MM.1S (cell line): ENCODE measurements at regions not wholly inside any gene's neighbourhood (a gene's known extent, or its start where the extent isn't known, plus 50 kb on each side); places are given as distances from the start of the nearest gene placed in this dataset.

Experiments
- DNase-seq: peaks from one replicate; pipeline ENCODE4 v3.0.0-alpha.2; 2015
- H2AFZ ChIP-seq: fragments of 300-600 bp; sonication (generic); 2 replicates; pipeline ENCODE4 v1.6.0; 2016; ENCODE audit warnings: antibody characterized with exemption, low read length
- H3F3A ChIP-seq: fragments of 300-600 bp; sonication (generic); 2 replicates; pipeline ENCODE4 v1.6.1; 2016; ENCODE audit warnings: mild to moderate bottlenecking, antibody characterized with exemption, low read length, moderate library complexity, mixed read lengths; ENCODE audit not compliant: insufficient read depth
- H3K27ac ChIP-seq: fragments of 300-600 bp; sonication (generic); 2 replicates; pipeline ENCODE4 v1.5.1; 2016; ENCODE audit warnings: mild to moderate bottlenecking, low read length
- H3K27me3 ChIP-seq: fragments of 300-600 bp; sonication (generic); replicated peaks from 2 replicates; pipeline ENCODE4 v1.6.0; 2016; ENCODE audit warnings: low read length; ENCODE audit not compliant: insufficient read depth
- H3K36me3 ChIP-seq: fragments of 300-600 bp; sonication (generic); replicated peaks from 2 replicates; pipeline ENCODE4 v1.6.1; 2016; ENCODE audit warnings: mild to moderate bottlenecking, low read length, mixed read lengths; ENCODE audit not compliant: insufficient read depth
- H3K4me1 ChIP-seq: fragments of 300-600 bp; sonication (generic); 2 replicates; pipeline ENCODE4 v1.6.1; 2016; ENCODE audit warnings: low read length, mixed read lengths
- H3K4me2 ChIP-seq: fragments of 300-600 bp; sonication (generic); 2 replicates; pipeline ENCODE4 v1.6.0; 2016; ENCODE audit warnings: low read depth, low read length
- H3K4me3 ChIP-seq: fragments of 300-600 bp; sonication (generic); 2 replicates; pipeline ENCODE4 v1.5.1; 2016; ENCODE audit warnings: low read length, mixed read lengths
- H3K79me2 ChIP-seq: fragments of 300-600 bp; sonication (generic); 2 replicates; pipeline ENCODE4 v1.6.1; 2016; ENCODE audit warnings: mixed run types, low read length, mixed read lengths
- H3K9ac ChIP-seq: fragments of 300-600 bp; sonication (generic); 2 replicates; pipeline ENCODE4 v1.6.1; 2016; ENCODE audit warnings: low read length, mixed read lengths
- H3K9me2 ChIP-seq: fragments of 300-600 bp; sonication (generic); replicated peaks from 2 replicates; pipeline ENCODE4 v1.6.1; 2016; ENCODE audit warnings: mild to moderate bottlenecking, low read length, mixed read lengths; ENCODE audit not compliant: insufficient read depth
- H3K9me3 ChIP-seq: fragments of 300-600 bp; sonication (generic); replicated peaks from 2 replicates; pipeline ENCODE4 v1.6.1; 2016; ENCODE audit warnings: mild to moderate bottlenecking, low read length, mixed read lengths; ENCODE audit not compliant: insufficient read depth
- H4K20me1 ChIP-seq: fragments of 300-600 bp; sonication (generic); 2 replicates; pipeline ENCODE4 v1.6.1; 2016; ENCODE audit warnings: mild to moderate bottlenecking, low read length, moderate library complexity, mixed read lengths; ENCODE audit not compliant: insufficient read depth
- CTCF ChIP-seq: fragments of 300-600 bp; sonication (generic); IDR thresholded peaks from 2 replicates; pipeline ENCODE4 v1.5.1; 2016; ENCODE audit warnings: antibody characterized with exemption, low read length, mixed read lengths
- EZH2 ChIP-seq: fragments of 300-600 bp; sonication (generic); optimal IDR thresholded peaks from 2 replicates; pipeline ENCODE3; 2017; ENCODE audit warnings: low read depth, mild to moderate bottlenecking, antibody characterized with exemption, low read length, mixed read lengths
- EZH2phosphoT487 ChIP-seq: fragments of 300-600 bp; sonication (generic); IDR thresholded peaks from 2 replicates; pipeline ENCODE4 v1.6.1; 2018; ENCODE audit warnings: antibody characterized with exemption, low read length

- Histone ChIP-seq H3K9me3 (no peaks in the 10 kb centered on the region), H3K4me1 (no peaks in the 10 kb centered on the region), H3F3A (no peaks in the 10 kb centered on the region), H3K79me2 (no peaks in the 10 kb centered on the region), H3K9ac (no peak overlapping the region), H4K20me1 (no peaks in the 10 kb centered on the region), H3K4me3 (no peak overlapping the region), H3K27ac (no peak overlapping the region), H3K4me2 (no peak overlapping the region), H3K27me3 (no peaks in the 10 kb centered on the region), H2AFZ (no peak overlapping the region), H3K9me2 (no peaks in the 10 kb centered on the region), H3K36me3 (no peaks in the 10 kb centered on the region)
- TF ChIP-seq EZH2phosphoT487 = no peak
- TF ChIP-seq EZH2 = no peak
- TF ChIP-seq CTCF = no peak
- DNase-seq = no peak
These were observed 1329.5 kb upstream of the ZEB2 start for GRCh38 chr2:145849466-145849865.

- Histone ChIP-seq H3K4me2 (no peak overlapping the region), H3K36me3 (no peaks in the 10 kb centered on the region)
These were observed 1327.1 kb upstream of the ZEB2 start for GRCh38 chr2:145846982-145847381.

GRCh38 chr2:145845923-145846322 lies 1326.0 kb upstream of the ZEB2 start:
- Histone ChIP-seq H3K27me3 (no peaks in the 10 kb centered on the region), H3K79me2 (no peaks in the 10 kb centered on the region), H3K4me2 (no peak overlapping the region), H2AFZ (no peak overlapping the region), H3K36me3 (no peaks in the 10 kb centered on the region), H3K4me3 (no peak overlapping the region), H3K27ac (no peak overlapping the region), H3K9me3 (no peaks in the 10 kb centered on the region), H3F3A (no peaks in the 10 kb centered on the region), H3K9me2 (no peaks in the 10 kb centered on the region), H4K20me1 (no peaks in the 10 kb centered on the region), H3K9ac (no peak overlapping the region), H3K4me1 (no peaks in the 10 kb centered on the region)
- no peak for TF ChIP-seq CTCF
- TF ChIP-seq EZH2 = no peak
- TF ChIP-seq EZH2phosphoT487 = no peak
- DNase-seq = no peak

More at GRCh38 chr2:145846982-145847381, 1327.1 kb upstream of the ZEB2 start:
- H3K4me1 ChIP-seq = no peaks in the 10 kb centered on the region
- no peak overlapping the region for H2AFZ ChIP-seq
- no peaks in the 10 kb centered on the region for H3K9me3 ChIP-seq
- H3K4me3 ChIP-seq = no peak overlapping the region
- no peaks in the 10 kb centered on the region for H3K27me3 ChIP-seq
- no peaks in the 10 kb centered on the region for H3K79me2 ChIP-seq
- H4K20me1 ChIP-seq = no peaks in the 10 kb centered on the region
- H3F3A ChIP-seq = no peaks in the 10 kb centered on the region
- no peaks in the 10 kb centered on the region for H3K9me2 ChIP-seq
- DNase-seq = no peak
- H3K9ac ChIP-seq = no peak overlapping the region
- H3K27ac ChIP-seq = no peak overlapping the region
- TF ChIP-seq CTCF = no peak
- no peak for TF ChIP-seq EZH2
- no peak for TF ChIP-seq EZH2phosphoT487
